GM19395 (cell line): ENCODE measurements at regions not wholly inside any gene's neighbourhood (a gene's known extent, or its start where the extent isn't known, plus 50 kb on each side); places are given as distances from the start of the nearest gene placed in this dataset.

Experiments used
- ATAC-seq: cut with Tn5 transposase; IDR thresholded peaks from one replicate; pipeline ENCODE4 v1.9.1; 2021; ENCODE audit warnings: mild to moderate bottlenecking, moderate library complexity; ENCODE audit not compliant: unreplicated experiment

DNA sequence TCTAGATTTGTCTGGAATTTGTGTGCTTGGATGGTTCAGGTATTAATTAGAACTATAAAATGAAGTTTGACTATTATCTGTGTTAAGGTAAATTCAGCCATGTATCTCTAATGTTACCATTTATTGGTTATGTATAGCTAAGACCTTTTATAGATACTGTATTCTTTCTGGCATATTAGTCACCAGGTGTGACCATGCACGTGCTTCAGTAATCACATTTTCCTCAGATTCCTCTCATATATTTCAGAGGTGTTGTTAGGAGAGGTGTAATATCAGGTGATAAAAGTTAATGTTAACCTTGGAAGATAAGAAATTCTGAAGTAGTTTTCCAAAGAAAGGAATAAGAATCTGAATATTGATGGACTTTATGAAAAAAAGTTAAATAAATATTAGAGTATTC is 194.5 kb upstream of the KHDRBS2 start:
- no peak for ATAC-seq

DNA sequence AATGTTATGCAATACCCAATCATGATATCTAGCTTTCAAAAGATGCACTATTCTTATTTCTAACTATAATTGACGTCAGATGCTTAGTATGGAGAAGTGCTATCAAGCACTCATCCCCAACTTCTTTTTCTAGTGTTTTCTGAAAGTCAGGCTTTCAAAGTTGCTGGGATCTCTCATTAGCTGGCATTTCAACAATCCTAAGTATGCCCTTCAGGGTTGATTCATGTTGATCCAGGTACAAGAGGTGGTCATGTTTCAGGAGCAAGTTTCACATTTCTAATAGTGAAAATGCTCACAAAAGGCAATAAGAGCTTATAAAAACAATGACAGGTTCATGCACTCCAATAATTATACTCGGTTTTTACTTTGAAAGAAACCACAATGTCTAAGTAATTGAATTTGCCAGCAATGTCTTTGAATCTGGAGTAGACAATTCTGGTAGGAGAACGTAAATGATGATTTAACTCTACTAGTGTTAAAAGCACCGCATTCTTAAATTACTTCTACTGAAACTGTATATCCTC is 193.7 kb upstream of the KHDRBS2 start:
- no peak for ATAC-seq

DNA sequence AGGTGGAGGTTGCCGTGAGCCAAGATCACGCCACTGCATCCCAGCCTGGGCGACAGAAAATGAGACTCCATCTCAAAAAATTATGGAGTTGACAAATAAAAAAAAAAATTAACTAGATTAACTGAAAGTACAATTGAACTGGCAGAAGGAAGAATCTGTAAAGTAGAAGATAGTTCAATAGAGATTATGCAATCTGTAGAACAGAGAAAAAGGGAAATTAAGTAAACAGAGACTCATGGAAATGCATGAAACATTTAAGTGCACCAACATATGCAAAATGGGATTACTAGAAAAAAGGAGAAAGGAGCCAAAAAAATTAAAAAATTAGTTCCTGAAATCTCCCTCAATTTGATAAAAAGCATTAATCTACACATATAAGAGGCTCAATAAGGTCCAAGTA is 188.8 kb upstream of the KHDRBS2 start:
- no peak for ATAC-seq

DNA sequence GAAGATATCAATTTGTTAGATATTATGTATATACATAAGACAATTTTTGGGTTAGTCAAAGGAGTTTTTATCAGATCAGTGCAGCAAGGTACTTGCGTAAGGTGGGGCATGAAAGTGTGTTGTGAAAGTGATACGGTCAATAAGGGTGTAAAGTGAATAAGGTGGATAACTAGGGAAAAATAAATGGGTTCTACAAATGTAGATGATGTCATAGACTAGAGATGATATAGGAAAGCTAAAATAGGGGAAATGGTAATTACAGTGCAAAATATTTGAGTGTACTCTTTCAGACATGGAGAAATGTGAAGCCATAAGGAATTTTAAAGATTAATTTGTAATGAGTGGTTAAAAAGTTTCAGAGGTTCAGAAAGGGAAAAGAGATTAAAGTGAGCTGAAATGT is 180.6 kb upstream of the KHDRBS2 start:
- no peak for ATAC-seq

DNA sequence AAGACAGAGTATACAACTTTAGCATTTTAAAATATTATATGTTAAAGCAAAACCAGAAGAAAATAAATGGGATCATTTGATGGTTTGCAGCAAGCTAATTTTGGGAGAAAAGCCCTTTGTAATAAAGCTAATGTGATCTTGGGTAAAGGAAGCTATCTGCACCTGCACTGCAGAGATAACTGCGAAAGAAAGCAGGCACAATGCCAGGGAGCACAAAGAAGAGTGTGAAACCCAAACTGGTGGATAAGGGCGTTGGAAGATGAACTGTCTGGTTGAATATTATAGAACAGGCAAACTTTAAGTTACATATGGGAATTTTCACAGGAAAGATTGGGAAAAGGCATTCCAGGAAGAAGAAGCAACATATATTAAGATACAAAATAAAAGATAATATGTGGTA is 179.2 kb upstream of the KHDRBS2 start:
- no peak for ATAC-seq

DNA sequence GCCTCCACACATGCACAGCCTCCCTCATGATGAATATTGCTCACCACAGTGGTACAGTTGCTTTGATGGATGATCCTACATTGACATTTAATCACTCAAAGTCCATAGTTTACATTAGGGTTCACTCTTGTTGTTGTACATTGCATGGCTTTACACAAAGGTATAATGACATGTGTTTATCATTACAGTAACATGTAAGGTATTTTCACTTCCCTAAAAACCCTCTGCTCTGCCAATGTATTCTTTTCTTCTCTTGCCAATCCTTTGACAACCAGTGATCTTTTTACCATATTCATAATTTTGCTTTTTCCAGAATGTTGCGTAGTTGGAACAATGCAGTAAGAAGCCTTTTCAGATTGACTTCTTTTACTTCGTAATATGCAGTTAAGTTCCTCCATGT is 166.6 kb upstream of the KHDRBS2 start:
- no peak for ATAC-seq

DNA sequence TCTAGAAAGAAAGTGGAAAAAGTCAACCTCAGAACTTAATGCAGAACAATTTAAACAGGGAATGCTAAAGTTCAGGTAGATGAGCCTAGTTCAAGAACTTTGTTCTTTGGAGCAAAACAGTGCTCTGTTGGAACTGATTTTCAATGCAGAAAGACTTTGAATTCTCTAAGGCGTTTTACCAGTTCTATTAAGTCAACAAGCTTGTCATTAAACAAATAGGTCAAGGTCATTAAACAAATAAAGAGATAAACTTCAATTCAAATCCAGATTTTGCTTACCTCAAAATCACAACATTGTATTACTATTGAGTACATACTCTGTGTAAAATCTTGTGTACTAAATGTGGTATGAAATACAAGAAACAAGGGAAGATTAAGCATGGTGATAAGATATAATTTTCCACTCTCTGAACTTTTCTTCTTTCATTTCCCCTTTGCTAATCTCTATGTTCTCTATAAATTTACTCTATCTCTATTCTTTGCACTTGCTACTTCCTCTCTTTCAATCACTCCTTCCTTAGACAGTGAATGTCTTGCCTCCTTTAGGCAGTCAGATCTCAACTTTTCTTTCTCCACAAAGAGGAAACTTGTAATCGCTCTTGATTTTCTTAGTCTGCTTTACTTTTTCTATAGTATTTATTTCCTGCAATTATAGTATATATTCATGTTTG is 160.8 kb upstream of the KHDRBS2 start:
- ATAC-seq, result no peak

DNA sequence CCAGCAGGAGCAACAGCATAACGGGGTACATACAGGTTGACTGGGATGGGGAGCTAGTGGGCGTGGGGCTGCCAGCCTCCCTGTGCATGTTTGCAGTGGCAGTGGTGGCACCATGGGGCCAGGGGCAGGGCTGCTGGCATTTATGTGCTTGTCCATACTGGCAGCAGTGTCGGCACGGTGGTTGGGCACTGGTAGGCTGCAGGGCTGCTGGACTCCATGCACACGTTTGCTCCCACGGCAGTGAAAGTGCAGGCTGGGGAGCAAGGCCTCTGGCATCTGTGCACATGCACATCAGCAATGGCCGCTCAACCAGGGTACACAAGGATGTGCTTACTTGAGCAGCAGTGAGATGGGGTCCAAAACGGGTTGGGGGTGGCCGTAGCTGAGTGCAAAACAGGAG is 159.5 kb upstream of the KHDRBS2 start:
- no peak for ATAC-seq

DNA sequence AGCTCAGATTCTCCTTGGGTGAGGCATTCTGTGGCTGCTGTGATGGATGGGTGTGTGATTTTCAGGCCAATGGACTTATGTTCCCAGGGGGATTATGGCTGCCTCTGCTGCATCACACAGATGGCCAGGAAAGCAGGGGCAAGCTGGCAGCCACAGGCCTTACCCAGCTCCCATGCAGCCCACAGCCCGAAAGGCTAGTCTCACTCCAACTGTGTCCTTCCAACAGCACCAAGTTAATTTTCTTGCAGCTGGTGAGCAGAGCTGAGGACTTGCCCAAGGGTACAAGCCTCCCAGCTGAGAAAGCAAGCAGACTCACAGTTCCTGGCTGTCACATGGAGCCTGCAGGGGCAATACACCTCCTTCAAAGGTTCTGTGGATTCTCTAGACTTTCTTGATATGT is 155.2 kb upstream of the KHDRBS2 start:
- ATAC-seq, result no peak

DNA sequence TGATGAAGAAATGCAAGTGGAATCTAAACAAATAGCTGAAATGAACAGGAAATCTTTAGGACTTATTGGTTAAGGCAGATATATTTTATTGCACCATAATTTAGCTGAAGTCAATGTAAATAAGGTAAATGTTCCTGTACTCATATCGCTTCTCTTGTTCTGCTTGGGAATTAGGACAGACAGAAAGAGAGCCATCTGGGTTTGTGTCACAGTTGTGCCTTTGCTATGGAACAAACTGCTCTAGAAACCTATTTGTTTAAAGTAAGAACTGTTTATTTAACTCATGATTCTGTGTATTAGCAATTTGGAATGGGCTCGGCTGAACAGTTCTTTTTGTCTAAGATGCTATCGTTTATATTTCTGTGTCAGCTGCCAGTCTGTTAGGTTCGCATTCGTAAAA is 143.8 kb upstream of the KHDRBS2 start:
- no peak for ATAC-seq

DNA sequence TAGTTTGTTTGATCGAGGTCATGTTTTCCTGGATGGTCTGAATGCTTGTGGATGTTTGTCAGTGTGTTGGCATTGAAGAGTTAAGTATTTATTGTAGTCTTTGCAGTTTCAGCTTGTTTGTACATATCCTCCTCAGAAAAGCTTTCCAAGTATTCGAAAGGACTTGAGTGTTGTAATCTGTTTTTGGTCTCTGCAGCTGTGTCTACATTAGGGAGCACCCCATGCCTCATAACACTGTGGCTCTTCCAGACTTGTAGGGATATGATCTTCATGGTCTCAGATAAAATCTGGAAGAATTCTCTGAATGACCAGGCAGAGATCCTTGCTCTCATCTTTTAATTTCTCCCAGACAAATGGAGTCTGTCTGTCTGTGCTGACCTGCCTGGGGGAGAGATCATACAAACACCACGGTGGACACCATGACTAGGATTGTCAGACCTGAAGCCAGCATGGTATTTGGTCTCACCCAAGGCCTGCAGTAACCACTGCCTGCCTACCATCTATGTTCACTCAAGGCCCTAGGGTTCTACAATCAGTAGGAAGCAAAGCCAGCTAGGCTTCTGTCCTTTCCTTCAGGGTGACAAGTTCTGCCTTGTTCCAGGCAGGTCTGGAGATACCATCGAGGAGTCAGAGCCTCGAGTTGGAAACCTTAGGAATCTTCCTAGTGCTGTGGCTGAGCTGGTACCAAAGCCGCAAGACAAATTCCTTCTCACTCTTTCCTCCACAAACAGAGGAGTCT is 114.7 kb upstream of the KHDRBS2 start:
- ATAC-seq, result no peak

DNA sequence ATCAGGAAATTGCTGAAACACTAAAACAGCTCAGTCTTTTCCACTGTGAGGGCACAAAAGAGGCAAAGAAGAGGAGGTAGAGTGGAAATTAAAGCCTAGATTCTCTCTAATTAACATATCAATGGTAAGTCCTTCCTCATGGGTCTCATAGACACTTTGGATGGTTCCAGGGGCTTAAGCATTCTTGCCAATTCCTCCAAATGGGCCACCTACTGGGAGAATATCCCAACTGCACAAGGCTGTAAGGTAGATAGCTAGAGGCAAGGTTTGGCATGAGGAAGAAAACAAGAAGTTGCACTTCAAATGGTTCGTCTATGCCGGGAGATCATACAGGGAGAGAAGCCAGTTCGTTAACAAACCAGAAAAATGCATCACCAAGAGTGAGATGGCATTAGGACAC is 107.6 kb upstream of the KHDRBS2 start:
- ATAC-seq, result no peak

DNA sequence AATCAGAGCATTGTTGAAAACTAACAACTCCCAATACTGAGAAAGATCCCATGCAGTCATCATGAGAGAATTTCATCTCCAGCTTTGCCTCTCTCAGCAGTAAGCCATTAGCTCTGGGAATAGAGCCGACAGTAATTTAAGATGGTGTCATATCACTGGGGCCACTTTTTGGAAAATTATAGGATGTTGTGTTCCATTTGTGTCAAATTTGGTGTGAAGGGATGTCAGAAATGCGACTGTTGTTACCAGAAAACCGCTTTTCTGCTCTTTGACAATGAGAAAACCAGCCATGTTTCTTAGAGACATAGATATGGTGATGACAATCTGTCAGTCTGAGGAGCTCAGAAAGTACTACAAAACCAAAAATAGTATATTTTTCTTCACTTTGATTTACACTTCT is 106.3 kb upstream of the KHDRBS2 start:
- ATAC-seq, result no peak

DNA sequence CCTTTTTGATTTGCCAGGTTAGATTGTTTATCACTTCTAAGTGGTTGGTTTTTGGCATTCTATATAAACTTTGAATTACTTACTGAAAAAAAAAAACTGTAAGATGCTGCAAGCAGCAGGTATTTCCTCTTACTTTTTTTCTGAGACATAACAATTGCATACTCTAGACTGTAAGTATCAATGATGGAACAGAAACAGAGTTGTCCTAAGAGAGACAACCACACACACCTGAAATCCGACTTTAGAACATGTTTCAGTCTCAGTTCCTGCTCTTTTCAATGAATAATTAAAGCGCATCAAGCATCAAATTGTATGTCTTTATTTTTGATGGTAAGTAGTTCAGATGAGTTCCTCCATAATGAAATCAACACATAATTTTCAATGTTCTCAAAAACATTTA is 105.3 kb upstream of the KHDRBS2 start:
- peak; percentile 49 for ATAC-seq

DNA sequence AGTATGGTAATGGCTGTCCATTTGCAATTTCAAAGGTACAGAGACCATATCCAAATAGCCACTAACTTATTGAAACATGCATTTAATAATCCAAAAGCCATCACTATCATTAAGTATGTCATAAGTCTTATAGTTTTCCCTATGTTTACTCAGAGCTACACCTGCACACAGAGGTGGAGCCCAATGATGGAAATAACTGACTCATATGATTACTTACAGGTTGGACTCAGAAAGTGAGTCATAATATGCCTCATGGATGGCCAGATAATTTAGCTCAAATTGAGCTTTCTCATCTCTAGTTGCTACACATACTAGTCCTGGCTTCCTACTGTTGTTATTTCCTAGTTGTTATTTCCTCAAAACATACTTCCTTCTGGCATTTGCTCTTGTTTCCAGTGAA is 104.4 kb upstream of the KHDRBS2 start:
- no peak for ATAC-seq

DNA sequence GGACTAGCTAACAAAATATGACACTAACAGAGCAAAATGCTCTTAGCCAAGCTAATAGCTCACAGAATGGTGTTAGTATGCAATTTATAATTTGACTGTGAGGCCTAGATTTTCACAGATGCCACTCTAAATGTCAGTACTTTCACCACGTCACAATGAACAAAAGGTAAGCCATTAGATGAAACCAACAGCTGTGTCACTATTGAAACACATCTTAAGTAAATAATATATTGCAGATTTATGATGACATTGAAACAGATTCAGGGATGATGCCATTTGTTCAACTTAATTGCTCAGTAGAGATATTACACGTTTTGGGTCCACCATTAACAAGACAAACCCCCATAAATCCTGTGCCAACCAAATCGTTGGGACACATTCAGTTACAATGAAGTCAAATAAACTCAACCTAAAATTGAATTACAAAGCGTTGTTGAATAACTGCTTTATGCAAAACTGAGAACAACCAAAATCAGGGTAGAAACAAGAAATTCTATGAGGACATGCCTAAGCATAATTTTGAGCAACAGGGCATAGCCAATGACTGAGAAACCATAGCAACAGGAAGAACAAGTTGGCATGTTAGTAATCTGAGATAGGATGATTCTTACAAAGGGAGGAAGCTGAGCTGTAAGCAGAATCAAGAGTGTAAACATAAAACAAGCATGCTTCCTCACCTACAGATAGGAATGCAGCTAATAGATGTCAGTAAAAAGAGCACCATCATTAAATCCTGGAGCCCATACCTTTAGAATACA is 85.6 kb upstream of the KHDRBS2 start:
- no peak for ATAC-seq

DNA sequence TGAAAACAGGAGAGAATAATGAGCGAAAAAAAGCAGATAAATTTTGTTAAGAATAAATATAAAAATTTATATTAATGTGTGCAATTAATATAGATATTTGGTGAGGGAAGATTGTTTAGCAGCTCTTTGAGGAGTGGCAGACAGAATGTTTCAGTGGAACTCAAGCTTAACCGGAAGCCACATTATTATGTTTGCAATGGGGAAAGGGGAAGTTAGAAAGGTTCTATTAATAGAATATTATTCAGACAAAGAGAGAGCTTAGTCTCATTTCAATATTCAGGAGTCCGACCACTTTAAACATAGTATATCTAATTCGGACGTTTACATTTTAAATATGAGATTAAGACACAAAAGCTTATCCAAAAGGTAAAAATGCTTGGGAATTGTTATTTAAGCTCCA is 81.6 kb upstream of the KHDRBS2 start:
- peak; percentile 100 for ATAC-seq

DNA sequence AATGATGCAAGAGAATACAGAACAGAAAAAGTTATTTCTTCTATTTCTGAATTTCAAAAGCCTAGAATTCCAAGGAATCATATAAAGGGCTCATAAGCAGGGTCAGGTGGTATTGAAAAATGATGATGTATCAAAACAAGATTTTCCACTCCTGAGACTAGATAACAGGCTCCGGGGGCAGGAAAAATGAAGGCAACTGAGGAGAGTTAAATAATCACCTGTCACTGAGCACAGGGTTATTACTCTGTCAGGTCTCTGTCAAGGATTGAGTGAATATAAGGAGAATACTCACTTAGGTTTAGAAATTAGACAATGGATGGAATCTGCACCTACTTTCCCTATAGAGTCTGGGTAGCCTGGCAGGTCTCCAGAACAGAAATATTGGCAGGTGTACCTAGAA is 76.1 kb upstream of the KHDRBS2 start:
- ATAC-seq, result no peak

DNA sequence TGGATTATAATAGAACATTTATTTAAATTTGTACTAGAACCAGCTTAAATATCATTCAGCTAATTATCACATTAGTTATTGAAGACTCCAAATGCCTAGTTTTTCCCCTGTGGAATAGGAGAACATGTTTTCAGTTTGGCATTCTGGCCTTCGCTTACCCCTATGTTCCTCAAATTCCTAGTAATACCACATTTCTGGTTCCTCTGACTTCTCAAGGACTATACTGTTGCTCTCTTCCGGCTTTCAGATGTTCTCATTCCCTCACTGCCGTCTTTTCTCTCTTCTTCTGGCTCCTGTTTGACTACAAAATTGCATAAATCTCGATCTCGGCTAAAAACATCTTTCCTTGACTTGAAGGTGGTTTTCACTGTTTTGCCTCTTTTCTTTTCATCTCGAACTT is 71.8 kb upstream of the KHDRBS2 start:
- no peak for ATAC-seq

DNA sequence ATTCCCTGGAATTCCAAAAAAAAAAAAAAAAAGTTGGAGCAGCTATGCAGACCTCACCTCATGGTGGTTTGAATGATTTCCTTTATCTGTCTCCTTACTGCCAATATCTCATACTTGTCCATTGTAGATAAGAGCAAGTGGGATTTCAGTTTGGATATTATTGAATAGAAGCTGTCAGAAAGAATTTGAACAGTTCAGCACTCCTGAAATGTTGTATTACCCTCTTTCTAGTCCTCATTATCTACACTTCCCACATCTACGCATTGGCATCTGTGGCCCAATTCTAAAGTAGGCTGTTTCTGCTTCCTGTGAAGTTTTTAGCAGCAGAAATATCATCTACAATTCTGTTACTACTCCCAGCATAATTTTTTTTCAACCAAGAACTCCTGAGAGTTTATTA is 68.2 kb upstream of the KHDRBS2 start:
- no peak for ATAC-seq

DNA sequence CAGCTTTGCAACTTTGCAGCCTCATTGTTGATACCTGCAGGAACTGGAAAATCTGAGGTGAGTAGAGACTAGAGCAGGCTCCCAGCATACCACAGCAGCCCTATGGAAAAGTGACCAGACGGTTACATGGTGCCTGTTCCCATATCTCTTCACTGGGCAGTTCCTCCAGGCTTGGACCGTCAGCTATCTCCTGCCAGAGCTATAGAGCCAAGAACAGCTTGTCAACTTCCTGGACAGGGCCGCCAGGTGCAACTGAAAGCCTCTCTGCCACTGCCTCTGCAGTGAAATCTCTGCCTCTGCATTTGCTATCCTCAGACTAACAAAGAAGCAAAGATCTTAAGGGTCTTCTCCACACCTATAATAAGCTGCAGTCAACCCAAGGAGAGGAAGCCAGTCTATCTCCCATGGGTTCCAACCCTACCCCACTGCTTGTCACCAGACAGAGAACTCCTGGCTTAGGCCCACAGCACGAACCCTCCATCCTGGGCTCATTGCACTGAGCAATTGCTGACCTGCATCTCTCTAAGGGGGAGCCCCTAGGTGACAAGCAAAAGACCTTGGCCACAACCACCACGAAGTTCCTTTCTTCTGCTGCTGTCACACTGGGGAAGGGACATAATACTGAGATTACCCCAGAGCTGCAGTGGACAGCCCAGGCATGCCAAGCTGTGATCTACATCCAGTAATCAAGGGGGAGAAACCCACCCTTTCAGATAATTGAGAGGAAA is 60.1 kb upstream of the KHDRBS2 start:
- no peak for ATAC-seq
